BE2C (cell line): ENCODE measurements at regions not wholly inside any gene's neighbourhood (a gene's known extent, or its start where the extent isn't known, plus 50 kb on each side); places are given as distances from the start of the nearest gene placed in this dataset.
"Not testable (repeated sequence)": the region's sequence is repeated elsewhere in the genome, so short reads cannot be mapped to it uniquely, and the experiment has no call there.

Experiments
- DNase-seq: peaks from one replicate; pipeline ENCODE4 v3.0.0-alpha.2; 2020
- H3K27me3 ChIP-seq: fragments of 250-450 bp; sonication (Bioruptor Pico); 2 replicates; pipeline ENCODE4 v1.5.1; 2020; ENCODE audit warnings: mild to moderate bottlenecking
- H3K36me3 ChIP-seq: fragments of 250-450 bp; sonication (Bioruptor Pico); 2 replicates; pipeline ENCODE4 v1.5.1; 2020; ENCODE audit warnings: mild to moderate bottlenecking
- H3K4me1 ChIP-seq: fragments of 250-450 bp; sonication (Bioruptor Pico); 2 replicates; pipeline ENCODE4 v1.5.1; 2020
- H3K4me3 ChIP-seq: 2 replicates; pipeline ENCODE4 v1.5.1; 2011; ENCODE audit warnings: low read depth, low read length
- H3K9me3 ChIP-seq: fragments of 250-450 bp; sonication (Bioruptor Pico); 2 replicates; pipeline ENCODE4 v1.5.1; 2020
- TF ChIP-seq, protein P1 (sequence below): IDR thresholded peaks from 2 replicates; pipeline ENCODE4 v1.5.1; 2012; ENCODE audit warnings: mild to moderate bottlenecking, low read depth, low read length

DNA sequence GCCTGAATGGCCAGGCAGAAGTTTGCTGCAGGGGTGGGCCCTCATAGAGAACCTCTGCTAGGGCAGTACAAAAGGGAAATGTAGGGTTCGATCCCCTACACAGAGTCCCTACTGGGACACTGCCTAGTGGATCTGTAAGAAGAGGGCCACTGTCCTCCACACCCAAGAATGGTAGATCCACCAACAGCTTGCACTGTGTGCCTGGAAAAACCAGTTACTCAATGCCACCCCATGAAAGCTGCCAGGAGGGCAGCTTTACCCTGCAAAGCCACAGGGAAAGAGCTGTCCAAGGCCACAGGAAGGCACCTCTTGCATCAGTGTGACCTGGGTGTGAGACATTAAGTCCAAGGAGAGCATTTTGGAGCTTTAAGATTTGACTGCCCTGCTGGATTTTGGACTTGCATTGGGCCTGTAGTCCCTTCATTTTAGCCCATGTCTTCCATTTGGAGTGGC, 781.6 kb downstream of the TRAM1L1 start:
- TF ChIP-seq, protein P1, sequence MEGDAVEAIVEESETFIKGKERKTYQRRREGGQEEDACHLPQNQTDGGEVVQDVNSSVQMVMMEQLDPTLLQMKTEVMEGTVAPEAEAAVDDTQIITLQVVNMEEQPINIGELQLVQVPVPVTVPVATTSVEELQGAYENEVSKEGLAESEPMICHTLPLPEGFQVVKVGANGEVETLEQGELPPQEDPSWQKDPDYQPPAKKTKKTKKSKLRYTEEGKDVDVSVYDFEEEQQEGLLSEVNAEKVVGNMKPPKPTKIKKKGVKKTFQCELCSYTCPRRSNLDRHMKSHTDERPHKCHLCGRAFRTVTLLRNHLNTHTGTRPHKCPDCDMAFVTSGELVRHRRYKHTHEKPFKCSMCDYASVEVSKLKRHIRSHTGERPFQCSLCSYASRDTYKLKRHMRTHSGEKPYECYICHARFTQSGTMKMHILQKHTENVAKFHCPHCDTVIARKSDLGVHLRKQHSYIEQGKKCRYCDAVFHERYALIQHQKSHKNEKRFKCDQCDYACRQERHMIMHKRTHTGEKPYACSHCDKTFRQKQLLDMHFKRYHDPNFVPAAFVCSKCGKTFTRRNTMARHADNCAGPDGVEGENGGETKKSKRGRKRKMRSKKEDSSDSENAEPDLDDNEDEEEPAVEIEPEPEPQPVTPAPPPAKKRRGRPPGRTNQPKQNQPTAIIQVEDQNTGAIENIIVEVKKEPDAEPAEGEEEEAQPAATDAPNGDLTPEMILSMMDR: no peak

DNA sequence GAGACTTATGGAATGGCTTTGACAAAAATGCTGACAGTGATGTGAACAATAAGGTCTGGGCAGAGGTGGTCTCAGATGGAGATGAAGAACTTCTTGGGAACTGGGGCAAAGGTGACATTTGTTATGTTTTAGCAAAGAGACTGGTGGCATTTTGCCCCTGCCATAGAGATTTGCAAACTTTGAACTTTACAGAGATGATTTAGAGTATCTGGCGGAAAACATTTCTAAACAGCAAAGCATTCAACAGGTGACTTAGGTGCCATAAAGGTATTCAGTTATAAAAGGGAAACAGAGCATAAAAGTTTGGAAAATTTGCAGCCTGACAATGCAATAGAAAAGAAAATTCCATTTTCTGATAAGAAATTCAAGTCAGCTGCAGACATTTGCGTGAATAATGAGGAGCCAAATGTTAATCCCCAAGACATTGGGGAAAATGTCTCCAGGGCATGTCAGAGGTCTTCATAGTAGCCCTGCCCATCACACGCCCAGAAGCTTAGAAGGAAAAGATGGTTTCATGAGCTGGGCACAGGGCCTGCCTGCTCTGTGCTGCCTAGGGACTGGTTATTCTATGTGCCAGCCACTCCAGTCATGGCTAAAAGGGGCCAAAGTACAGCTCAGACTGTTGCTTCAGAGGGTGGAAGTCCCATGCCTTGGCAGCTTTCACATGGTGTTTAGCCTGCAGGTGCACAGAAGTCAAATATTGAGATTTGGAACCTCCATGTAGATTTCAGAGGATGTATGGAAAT, 782.2 kb downstream of the TRAM1L1 start:
- TF ChIP-seq, protein P1: no peak
- H3K4me1 ChIP-seq: no peaks in the 10 kb centered on the region
- H3K9me3 ChIP-seq: no peaks in the 10 kb centered on the region
- H3K4me3 ChIP-seq: no peak overlapping the region
- H3K27me3 ChIP-seq: no peaks in the 10 kb centered on the region
- no peak for DNase-seq
- H3K36me3 ChIP-seq: no peaks in the 10 kb centered on the region

More for the DNA sequence above, 781.6 kb downstream of the TRAM1L1 start:
- H3K36me3 ChIP-seq: no peaks in the 10 kb centered on the region
- H3K4me3 ChIP-seq: no peak overlapping the region
- no peaks in the 10 kb centered on the region for H3K27me3 ChIP-seq
- DNase-seq: no peak
- H3K9me3 ChIP-seq: no peaks in the 10 kb centered on the region
- no peaks in the 10 kb centered on the region for H3K4me1 ChIP-seq

DNA sequence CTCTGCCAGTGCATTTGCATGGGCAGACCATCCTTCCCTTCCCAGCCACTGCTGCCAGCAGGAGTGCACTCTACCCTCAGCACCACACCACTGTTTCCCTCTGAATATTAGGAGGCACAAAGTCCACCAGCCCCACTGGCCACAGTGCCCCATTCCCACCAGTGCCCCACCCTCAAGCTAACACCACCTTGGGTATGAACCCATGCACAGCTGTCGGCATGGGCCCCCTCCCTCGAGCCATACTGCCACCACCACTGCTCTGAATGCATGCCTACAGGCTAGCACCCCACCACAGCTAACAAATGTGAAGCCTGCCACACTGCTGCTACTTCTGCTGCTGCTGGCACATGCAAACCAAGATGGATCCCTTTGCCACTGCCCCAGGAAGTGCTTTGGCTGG, 810.4 kb downstream of the TRAM1L1 start:
- TF ChIP-seq, protein P1: no peak
- Histone ChIP-seq H3K4me3 (no peak overlapping the region), H3K4me1 (no peaks in the 10 kb centered on the region), H3K27me3 (no peaks in the 10 kb centered on the region), H3K9me3 (no peaks in the 10 kb centered on the region), H3K36me3 (no peaks in the 10 kb centered on the region)
- DNase-seq: no peak

DNA sequence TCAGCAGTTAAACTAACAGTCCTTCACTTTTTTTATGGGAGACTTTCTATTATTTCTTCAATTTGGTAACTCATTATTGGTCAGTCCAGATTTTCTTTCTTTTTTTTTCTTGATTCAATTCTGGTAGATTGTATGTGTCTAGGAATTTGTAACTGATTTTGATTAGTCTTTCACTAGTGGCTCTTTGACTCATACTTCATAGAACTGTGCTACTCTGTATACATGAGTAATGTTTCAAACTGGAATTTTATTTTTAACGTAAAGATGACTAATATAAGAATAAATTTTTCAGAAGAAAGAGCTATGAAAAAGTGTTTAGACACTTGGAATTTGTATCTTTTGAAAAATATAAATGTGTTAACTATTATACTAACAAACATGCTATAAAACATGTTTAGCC, 813.0 kb downstream of the TRAM1L1 start:
- H3K9me3 ChIP-seq: no peaks in the 10 kb centered on the region
- no peak for DNase-seq

DNA sequence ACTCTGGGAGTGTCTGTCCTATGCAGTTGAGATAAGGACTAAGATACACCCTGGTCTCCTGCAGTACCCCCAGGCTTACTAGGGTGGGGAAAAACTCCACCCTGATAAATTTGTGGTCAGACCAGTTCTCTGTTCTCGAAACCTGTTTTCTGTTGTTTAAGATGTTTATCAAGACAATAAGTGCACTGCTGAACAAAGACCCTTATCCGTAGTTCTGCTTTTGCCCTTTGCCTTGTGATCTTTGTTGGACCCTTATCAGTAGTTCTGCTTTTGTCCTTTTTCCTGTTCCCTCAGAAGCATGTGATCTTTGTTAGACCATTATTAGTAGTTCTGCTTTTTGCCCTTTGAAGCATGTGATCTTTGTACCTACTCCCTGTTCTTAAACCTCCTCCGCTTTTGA, 824.4 kb downstream of the TRAM1L1 start:
- not testable (repeated sequence) for H3K36me3 ChIP-seq, H3K9me3 ChIP-seq

More for the DNA sequence above, 813.0 kb downstream of the TRAM1L1 start:
- H3K27me3 ChIP-seq: no peaks in the 10 kb centered on the region
- TF ChIP-seq, protein P1: no peak
- no peak overlapping the region for H3K4me3 ChIP-seq
- H3K36me3 ChIP-seq: no peaks in the 10 kb centered on the region
- H3K4me1 ChIP-seq: no peaks in the 10 kb centered on the region

DNA sequence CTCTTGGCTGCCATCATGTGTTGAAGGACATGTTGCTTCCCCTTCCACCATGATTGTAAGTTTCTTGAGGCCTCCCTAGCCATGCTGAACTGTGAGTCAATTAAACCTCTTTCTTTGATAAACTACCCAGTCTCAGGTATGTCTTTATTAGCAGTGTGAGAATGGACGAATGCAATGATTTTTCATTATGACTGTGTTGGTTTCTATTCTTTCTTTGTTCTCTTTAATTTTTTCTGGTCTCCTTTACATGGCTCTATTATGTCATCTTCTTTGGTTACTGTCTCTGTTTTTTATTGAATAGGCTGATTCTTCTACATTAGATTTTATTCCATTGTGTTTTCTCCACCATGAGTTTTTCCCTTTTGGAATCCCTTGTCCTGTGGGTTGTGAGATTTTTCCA, 840.6 kb downstream of the TRAM1L1 start:
- Histone ChIP-seq H3K9me3 (no peaks in the 10 kb centered on the region), H3K36me3 (no peaks in the 10 kb centered on the region), H3K4me1 (no peaks in the 10 kb centered on the region), H3K27me3 (no peaks in the 10 kb centered on the region; the same call in 1 of the 2 replicates), H3K4me3 (no peak overlapping the region)
- no peak for DNase-seq
- TF ChIP-seq, protein P1: no peak

More for the DNA sequence above, 824.4 kb downstream of the TRAM1L1 start:
- not testable (repeated sequence) for H3K4me3 ChIP-seq, H3K4me1 ChIP-seq, H3K27me3 ChIP-seq, DNase-seq
